ENCODE measurements at regions not wholly inside any gene's neighbourhood (a gene's known extent, or its start where the extent isn't known, plus 50 kb on each side); places are given as distances from the start of the nearest gene placed in this dataset.
"Not testable (repeated sequence)": the region's sequence is repeated elsewhere in the genome, so short reads cannot be mapped to it uniquely, and the experiment has no call there.

DNA sequence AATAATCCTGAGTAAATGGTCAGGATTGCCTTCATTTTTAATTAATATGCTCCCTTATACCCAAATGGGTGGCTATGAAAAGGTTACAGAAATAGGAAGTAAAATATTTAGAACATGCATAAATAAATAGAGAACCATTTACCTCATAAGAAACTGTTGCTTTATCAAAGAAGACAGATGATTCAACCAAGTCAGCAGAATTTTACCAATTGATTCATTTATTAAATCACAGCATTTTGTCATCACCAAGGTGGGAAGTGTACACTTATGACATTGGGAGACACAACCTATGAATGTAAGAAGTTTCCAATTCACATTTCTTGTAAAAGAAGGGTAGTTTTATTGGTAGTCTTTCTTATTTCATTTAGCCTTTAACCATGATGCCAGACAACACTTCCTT lies 870.3 kb upstream of the CHORDC1 start:
- DNase-seq: no peak
- intact Hi-C loops (cut with DNase I): no loop called here

DNA sequence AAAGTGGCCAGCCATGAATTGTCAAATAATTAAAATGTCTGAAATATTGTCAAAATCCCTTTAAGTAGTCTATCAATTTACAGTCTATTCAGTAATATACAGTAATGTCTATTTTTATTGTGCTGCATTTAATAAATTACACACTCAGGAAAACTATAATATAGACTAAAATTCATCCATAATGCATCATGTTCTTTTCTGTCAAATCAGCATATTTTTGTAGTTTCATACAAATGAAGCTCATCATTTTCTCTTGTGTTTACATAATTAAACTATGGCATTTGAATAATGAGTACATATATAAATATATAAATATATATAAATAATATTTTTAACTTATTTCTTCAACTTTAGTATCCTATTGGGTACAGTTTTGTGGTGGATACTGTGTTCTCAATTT lies 868.7 kb upstream of the CHORDC1 start:
- DNase-seq: no peak
- intact Hi-C loops (cut with DNase I): no loop called here

DNA sequence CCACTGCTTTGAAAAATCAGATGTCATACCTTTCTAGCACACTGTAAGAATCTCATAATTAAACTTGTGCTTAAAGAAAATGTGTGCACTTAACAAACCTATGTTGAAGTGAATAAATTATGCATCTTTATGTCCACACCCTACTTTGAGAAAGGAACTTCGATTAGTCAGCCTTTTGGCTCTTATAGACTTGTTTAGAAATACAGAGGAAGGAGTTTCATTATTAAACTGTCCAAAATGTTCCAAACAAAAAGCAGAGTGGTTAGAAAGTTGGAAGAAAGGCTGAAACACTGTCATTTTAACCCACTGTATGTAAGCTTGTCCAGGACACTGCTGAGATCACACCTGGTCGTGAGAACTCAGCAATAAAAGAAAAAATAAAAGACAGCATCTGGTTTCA lies 863.2 kb upstream of the CHORDC1 start:
- intact Hi-C loops (cut with DNase I): no loop called here
- no peak for DNase-seq

DNA sequence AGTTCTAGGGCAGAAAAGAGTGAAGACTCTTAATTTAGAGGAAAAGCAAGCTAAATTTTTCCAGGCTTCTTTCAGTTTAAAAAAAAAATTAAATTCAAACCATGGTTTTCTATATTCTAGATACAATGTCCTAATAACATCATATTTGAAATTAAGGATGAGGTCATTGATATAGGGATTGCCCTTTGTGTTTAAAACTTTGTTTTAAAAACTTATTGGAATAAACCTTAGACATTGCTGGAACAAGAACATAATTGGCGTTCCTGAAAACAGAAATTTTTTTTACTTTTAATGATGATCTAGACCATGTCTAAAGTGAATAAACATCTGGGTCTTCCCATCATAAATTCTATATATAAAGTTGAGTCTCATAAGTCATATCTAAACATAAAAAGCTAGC lies 859.4 kb upstream of the CHORDC1 start:
- no peak for DNase-seq
- intact Hi-C loops (cut with DNase I): no loop called here

DNA sequence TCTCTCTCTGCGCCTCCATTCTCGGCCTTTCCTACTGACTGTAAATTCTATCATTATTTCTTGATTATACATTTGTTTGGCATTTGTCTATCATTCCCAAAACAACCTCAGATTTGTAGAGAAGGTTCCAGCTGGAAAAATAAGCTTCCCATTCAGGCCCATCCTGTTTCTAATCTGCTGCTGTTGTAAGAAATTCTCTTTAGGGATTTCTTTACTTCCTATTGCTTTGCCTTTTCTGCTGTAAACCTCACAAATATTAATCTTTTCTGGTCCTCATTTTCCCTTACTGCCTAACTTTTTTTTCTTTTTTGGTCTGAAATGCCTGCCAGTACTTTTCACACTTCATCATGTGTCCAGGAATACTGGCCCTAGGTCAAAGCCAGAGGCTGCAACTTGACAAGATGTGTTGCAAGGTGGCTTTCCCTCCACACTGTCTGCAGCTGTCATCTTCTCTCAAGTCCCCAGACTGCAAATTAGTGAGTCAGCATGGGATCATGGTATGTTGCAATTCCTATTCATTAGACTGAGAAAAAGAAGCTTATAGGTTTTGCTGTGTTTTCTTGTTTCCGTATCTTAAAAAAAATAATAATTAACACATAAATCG lies 858.7 kb upstream of the CHORDC1 start:
- no peak for DNase-seq
- intact Hi-C loops (cut with DNase I): no loop called here

DNA sequence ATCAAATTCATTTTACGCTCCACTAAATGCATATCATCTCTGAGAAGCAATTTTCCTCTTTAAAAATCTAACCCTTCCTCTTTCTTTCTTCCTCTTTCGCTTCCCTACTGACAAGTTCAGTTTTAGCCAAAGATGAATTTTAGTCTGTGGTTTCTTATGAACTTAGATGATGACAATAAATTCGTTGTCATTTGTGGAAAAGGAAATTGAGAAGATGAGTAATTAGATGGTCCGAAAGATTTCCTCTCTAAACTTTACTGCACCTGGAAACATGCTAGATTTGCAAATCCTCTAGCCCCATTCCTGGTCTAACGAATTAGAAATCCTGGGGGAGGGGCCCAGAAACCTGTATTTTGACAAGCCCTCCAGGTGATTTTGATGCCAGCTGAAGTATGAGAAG lies 855.4 kb upstream of the CHORDC1 start:
- intact Hi-C loops (cut with DNase I): no loop called here
- no peak for DNase-seq

DNA sequence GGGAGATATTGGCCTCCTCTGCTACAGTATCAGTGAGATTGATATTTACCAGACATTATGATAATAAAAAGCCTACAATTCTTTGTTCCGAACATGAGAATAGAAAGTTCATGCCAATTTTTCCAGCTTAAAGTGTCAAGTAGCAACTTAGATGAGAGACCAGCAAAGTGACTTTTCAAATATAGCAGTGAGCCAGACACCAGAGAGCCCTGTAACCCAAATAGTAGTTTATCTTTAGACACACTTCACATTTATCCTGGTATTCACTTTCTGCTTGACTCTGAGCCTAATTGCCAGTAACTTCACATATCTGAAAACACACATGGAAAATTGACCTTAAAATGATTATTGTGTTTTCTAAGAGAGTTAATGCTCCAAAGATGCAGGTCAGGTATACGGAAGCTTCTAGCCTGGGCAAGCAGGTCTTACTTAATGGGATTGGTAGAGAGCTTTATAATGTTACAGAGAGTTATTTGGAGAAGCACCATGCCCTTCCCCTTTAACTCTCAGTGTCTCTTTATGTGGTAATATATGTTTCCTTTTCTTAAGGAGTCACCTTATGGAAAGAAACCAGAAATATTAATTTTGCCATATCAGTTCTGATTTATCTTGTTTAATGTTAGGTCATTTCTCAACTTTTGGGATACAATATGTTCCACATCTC lies 852.3 kb upstream of the CHORDC1 start:
- intact Hi-C loops (cut with DNase I): no loop called here
- DNase-seq: no peak

DNA sequence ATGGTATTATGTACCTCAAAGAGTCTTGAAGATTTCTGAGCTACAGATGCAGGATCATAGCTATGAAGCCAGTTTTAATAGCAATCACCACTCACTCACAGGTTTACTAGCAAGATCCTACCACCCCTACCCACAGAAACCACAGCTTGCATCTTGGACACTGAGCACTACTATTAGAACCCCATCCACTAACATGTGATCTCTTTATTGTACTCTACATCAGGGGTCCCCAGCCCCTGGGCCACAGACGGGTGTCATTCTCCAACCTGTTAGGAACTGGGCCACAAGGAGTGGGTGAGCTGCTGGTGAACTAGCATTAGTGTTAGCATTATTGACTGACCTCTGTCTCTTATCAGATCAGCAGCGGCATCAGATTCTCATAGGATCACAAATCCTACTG lies 844.8 kb upstream of the CHORDC1 start:
- DNase-seq: no peak
- intact Hi-C loops (cut with DNase I): no loop called here

DNA sequence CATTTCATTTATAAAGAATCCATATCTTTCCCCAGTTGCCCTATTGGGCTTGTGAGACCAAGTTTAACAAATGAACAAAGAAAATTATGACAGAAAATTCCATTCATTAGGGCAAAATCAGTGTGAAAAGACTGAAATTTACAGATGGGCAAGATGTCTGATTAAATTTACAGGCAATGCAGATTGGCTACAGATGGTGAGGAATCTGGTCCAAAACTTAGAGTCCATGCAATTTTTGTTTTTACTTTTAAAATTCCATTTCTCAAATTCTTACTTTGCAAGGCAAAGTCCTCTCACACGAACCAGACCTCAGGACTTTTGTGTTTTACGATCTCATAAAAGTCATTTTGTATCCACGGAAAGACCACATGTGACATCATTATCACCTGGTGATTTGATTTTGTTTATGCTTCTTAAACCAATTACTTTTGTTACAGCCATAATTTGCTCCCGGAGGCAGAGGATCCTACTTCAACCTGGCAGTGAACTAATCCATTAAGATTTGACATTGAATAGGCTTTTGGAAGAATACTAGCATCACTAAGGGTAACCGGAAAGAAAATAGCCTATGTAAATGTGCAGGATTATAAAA lies 843.7 kb upstream of the CHORDC1 start:
- intact Hi-C loops (cut with DNase I): no loop called here
- DNase-seq: no peak

DNA sequence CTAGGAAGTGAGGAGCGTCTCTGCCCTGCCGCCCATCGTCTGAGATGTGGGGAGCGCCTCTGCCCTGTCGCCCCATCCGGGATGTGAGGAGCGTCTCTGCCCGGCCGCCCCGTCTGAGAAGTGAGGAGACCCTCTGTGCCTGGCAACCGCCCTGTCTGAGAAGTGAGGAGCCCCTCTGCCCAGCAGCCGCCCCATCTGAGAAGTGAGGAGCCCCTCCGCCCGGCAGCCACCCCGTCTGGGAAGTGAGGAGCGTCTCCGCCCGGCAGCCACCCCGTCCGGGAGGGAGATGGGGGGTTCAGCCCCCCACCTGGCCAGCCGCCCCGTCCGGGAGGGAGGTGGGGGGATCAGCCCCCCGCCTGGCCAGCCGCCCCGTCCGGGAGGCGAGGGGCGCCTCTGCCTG lies 840.5 kb upstream of the CHORDC1 start:
- DNase-seq; intact Hi-C loops (cut with DNase I): not testable (repeated sequence)

DNA sequence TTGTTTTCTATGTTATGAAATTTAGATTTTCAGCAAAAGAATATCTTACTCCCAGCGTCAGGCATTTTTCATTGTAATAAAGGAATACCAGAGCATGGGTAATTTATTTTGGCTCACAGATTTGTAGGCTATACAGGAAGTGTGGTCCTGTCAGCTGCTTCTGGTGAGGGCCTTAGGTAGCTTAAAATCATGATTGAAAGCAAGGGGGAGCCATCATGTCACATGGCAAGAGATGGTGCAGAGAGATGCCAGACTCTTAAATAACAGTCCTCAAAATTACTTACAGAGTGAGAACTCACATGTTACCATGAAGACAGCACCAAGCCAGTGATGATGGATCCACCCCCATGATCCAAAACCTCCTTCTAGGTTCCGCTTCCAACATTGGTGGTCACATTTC lies 825.0 kb upstream of the CHORDC1 start:
- DNase-seq: no peak
- intact Hi-C loops (cut with DNase I): no loop called here

DNA sequence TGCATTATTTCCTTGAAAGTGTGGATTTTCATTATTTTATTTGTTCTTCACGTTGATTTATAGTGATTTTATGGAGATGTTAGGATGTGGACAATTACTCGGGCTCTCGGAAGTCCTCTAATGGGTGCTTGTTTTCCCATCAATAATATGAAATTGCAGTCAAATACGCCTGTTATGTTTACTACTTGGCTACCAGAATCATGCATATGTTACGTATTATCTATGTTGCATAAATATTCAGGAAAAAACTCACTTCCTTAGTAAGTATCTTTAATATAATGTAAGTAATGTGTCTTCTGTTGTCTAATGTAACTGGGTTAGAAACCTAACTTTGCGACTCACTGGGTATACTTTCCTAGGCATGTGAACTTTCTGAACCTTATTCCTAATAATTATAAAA lies 823.4 kb upstream of the CHORDC1 start:
- no peak for DNase-seq
- intact Hi-C loops (cut with DNase I): no loop called here

DNA sequence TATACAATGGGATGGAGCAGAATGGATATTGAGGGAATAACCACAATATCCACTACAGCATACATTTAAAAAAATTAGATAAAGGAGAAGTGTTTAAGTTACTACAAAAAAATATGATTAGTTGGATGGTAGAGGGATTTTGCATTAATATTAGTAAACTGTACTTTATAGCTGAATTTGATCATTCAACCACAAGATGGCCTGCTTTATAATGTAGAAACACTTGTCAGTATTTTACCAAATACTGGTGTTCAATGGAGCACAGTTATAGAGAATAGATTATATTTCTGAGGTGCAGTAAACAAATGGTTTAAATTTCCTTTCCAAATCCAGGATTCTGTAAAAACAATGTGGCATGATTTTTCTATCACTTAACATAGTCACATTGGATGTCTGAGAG lies 818.8 kb upstream of the CHORDC1 start:
- no peak for DNase-seq
- intact Hi-C loops (cut with DNase I): no loop called here

DNA sequence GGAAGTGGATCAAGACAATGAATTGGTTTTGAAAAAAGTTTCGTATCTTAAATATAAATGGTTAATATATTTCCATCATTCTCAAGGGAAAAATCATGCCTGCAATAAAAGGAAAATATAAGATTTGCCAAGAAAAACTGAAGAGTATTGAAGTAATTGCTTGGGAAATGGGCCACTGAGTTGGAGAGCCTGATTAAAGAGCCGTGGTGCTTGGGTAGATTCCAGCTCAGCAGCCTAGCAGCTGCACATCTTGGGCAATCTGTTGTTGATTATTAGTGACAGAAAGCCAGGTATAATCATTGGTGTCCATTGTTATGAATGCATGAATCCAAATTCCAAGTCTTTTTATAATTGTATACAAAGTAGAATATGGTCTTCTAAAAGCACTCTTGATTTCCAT lies 800.9 kb upstream of the CHORDC1 start:
- DNase-seq: no peak
- intact Hi-C loops (cut with DNase I): no loop called here

DNA sequence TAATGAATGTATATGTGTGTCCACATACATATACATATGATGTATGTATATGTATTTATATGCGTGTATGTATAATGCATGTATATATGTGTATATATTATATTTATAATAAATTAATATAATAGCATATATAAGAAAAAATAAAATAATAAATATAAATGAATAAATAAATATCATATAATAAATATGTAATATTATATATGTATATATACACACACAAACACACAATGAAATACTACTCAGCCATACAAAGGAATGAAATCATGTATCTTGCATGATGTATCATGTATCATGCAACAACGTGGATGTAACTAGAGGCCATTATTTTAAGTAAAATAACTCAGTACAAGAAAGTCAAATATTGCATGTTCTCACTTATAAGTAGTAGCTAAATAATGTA lies 788.7 kb upstream of the CHORDC1 start:
- intact Hi-C loops (cut with DNase I): no loop called here
- no peak for DNase-seq

DNA sequence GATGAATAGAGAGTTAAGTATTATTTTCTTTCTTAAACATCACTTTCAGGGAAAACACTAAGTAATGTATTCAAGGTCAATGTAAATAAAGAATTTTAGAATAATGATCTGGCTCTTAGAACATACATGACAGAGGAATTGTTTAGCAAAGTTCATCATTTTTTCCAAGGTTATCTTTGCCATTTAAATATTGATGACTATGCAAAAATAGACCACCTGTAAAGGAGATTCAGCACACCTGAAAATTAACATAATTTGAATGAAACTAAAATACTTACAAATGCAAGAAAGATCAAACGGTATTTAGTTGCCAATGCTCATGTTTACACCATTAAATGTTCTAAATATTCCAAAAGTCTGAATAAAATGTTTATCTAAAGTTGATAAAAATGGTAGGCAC lies 782.6 kb upstream of the CHORDC1 start:
- no peak for DNase-seq
- intact Hi-C loops (cut with DNase I): no loop called here

DNA sequence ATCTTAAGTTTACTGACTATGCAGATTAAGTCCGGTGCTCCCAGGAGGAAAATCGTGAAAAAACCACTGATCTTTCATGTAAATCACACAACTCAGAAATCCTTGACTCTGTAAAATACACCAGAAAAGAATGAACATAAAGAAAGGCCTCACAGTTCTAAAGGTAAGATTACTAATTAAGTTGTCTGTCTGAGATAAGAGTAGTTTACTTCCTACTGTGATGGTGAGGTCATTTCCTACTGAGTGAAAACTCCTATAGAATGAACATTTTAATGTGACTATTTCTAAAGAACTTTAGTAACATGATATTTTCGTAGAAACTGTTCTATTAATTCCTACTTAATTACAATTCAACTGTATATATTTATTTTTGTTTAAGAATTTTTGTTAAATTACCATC lies 774.4 kb upstream of the CHORDC1 start:
- intact Hi-C loops (cut with DNase I): no loop called here
- DNase-seq: no peak

DNA sequence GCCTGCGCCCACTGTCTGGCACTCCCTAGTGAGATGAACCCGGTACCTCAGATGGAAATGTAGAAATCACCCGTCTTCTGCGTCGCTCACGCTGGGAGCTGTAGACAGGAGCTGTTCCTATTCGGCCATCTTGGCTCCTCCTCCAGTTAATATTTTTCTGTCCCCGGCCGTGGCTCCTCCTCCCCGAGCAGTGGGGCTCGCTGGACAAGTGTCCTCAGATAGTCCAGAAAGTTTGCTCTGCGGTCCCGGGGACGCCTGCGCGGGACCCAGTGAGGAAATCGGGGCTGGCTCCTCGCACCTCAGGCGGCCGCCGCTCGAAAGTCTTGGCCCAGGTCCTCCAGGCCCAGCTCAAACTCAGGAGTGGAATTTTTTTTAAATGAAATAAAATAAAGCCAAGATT lies 749.3 kb upstream of the CHORDC1 start:
- DNase-seq; intact Hi-C loops (cut with DNase I): not testable (repeated sequence)

DNA sequence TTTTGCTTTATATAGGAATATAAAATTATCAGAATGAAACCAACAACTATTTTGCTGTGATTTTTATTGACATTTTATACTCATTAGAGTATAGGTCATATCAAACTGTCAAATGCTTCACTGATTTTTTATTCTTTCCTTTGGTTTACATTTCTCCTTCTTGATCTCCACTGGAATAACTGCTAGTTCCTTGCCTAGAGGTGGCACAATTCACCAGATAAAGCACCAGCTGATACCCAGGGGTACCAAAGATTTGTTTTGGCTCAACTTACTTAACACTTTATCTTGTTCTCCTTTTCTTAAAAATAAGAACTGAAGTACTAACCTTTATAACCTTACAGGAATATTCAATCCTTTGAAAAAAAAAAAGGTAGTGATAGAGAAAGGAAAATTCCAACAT lies 725.1 kb upstream of the CHORDC1 start:
- no peak for DNase-seq
- intact Hi-C loops (cut with DNase I): no loop called here

DNA sequence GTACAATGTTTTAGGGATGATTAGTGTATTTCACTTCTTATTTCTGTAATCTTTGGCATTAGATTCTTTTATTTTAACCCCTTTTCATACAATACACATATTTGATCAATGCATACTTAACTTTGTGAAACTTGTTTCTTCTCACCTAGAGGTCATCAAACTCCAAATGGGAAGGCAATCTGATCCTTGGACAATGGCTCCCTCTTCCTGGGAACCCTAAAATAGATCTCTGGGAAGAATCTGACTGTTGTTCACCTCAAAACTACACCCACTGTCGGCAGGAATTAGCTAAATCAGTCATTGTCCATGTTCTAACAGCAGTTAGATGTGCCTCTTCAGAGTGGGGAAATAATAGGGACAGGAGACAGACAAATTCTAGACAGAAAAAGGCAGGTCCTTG lies 707.4 kb upstream of the CHORDC1 start:
- DNase-seq: no peak
- intact Hi-C loops (cut with DNase I): no loop called here

DNA sequence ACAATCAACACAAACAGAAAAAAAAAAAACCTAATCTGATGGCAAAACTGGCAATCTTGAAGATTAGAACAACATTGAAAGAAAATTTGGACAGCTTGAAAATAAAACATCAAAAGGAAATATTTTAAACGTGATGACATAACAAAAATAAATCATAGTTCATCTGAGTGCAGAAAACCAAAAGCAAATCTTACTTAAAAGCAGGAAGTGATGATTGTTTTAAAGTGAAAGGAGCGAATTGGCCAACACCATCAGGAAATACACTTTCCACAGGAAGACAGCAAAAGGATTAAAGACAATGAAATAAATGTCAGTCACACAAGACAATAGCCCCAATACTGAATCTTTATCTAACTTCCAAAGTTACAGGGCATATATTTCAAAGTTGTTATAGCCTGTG lies 696.5 kb upstream of the CHORDC1 start:
- no peak for DNase-seq
- intact Hi-C loops (cut with DNase I): no loop called here

All from head of caudate nucleus (tissue), 42 donors.